Upper lobe of left lung (tissue), 6 donors: ENCODE measurements at regions not wholly inside any gene's neighbourhood (a gene's known extent, or its start where the extent isn't known, plus 50 kb on each side); places are given as distances from the start of the nearest gene placed in this dataset.

Experiments
- ATAC-seq, 2 donors: fragments of 200-7000 bp; cut with Tn5 transposase; one replicate each; pipeline ENCODE4 v1.9.1; 2022; ENCODE audit warnings: mild to moderate bottlenecking in 2 of 2, moderate library complexity in 2 of 2; ENCODE audit not compliant: low FRiP score in 2 of 2
- DNase-seq, 2 donors: peaks; one replicate each; pipeline ENCODE4 v3.0.0-alpha.2; 2019 to 2020
- H3K27ac ChIP-seq, 4 donors: fragments of 200-600 bp; sonication (generic); one replicate each; pipeline ENCODE4 v1.5.1; 2016 to 2019
- H3K27me3 ChIP-seq, 4 donors: fragments of 200-600 bp; sonication (generic); one replicate each; pipeline ENCODE4 v1.5.1; 2017 to 2019
- H3K36me3 ChIP-seq, 4 donors: fragments of 200-600 bp; sonication (generic); one replicate each; pipeline ENCODE4 v1.5.1; 2016 to 2019
- H3K4me1 ChIP-seq, 4 donors: fragments of 200-600 bp; sonication (generic); one replicate each; pipeline ENCODE4 v1.5.1; 2018 to 2019
- H3K4me3 ChIP-seq, 4 donors: fragments of 200-600 bp; sonication (generic); one replicate each; pipeline ENCODE4 v1.5.1; 2017 to 2019; ENCODE audit warnings: mild to moderate bottlenecking in 2 of 4, moderate library complexity in 1 of 4
- H3K9me3 ChIP-seq, 4 donors: fragments of 200-600 bp; sonication (generic); one replicate each; pipeline ENCODE4 v1.5.1; 2018 to 2019
- EP300 ChIP-seq, 4 donors: sonication (generic); formaldehyde crosslinking; IDR thresholded peaks; one replicate each; pipeline ENCODE4 v1.5.1; 2017; ENCODE audit warnings: antibody characterized with exemption in 4 of 4, control low read depth in 2 of 4
- POLR2A ChIP-seq, 4 donors: fragments of 450-650 bp; IDR thresholded peaks; one replicate each; pipeline ENCODE4 v1.5.1; 2016 to 2017; ENCODE audit warnings: antibody characterized with exemption in 4 of 4, mild to moderate bottlenecking in 2 of 4
- POLR2AphosphoS5 ChIP-seq, 2 donors: sonication (generic); formaldehyde crosslinking; IDR thresholded peaks; one replicate each; pipeline ENCODE4 v1.5.1; 2017; ENCODE audit warnings: antibody characterized with exemption in 2 of 2
- WGBS, 2 donors: methylation state at CpG; one replicate each; pipeline ENCODE4 v1.1.5; 2017 to 2018; 5-methylcytosine and 5-hydroxymethylcytosine counted together
- TF ChIP-seq, protein P1 (sequence below), 6 experiments: fragments of 450-650 bp in 4 of 6; fragments of 200-600 bp in 2 of 6; sonication (generic) in 2 of 6; IDR thresholded peaks; one replicate each; pipeline ENCODE4 v1.5.1; 2016 to 2019; ENCODE audit warnings: antibody characterized with exemption in 6 of 6
- donor health status: DM: no; HTN: no; CAD: no; lungs with moderate emphysema.
- donor health status: DM: no; HTN: yes; CAD: no; lungs with severe emphysema.

GRCh38 chr11:131137046-131137445 lies 220.8 kb upstream of the SNX19 start:
- DNase-seq: no peak
- Histone ChIP-seq H3K9me3 (no peaks in the 10 kb centered on the region), H3K4me1 (no peaks in the 10 kb centered on the region), H3K27ac (no peak overlapping the region), H3K4me3 (no peak overlapping the region), H3K36me3 (no peaks in the 10 kb centered on the region), H3K27me3 (no peaks in the 10 kb centered on the region)
- TF ChIP-seq POLR2AphosphoS5 (IDR thresholded peaks at IDR 0.05) (no peak), POLR2A (IDR thresholded peaks at IDR 0.05) (no peak)
- WGBS, 2 donors: 61 to 75% methylated on average over 2 of the region's 2 CpGs
- no peak for ATAC-seq

- 20 to 29% methylated on average over 4 of the region's 4 CpGs for WGBS, 2 donors
- Histone ChIP-seq H3K9me3 (no peaks in the 10 kb centered on the region), H3K36me3 (no peaks in the 10 kb centered on the region), H3K4me3 (no peak overlapping the region), H3K4me1 (no peaks in the 10 kb centered on the region), H3K27me3 (no peaks in the 10 kb centered on the region), H3K27ac (no peak overlapping the region)
- ATAC-seq (no peak), DNase-seq (no peak)
- no peak for TF ChIP-seq POLR2AphosphoS5 (IDR thresholded peaks at IDR 0.05)
- TF ChIP-seq EP300 (IDR thresholded peaks at IDR 0.05): no peak
- no peak for TF ChIP-seq POLR2A (IDR thresholded peaks at IDR 0.05)
- TF ChIP-seq, protein P1, sequence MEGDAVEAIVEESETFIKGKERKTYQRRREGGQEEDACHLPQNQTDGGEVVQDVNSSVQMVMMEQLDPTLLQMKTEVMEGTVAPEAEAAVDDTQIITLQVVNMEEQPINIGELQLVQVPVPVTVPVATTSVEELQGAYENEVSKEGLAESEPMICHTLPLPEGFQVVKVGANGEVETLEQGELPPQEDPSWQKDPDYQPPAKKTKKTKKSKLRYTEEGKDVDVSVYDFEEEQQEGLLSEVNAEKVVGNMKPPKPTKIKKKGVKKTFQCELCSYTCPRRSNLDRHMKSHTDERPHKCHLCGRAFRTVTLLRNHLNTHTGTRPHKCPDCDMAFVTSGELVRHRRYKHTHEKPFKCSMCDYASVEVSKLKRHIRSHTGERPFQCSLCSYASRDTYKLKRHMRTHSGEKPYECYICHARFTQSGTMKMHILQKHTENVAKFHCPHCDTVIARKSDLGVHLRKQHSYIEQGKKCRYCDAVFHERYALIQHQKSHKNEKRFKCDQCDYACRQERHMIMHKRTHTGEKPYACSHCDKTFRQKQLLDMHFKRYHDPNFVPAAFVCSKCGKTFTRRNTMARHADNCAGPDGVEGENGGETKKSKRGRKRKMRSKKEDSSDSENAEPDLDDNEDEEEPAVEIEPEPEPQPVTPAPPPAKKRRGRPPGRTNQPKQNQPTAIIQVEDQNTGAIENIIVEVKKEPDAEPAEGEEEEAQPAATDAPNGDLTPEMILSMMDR (IDR thresholded peaks at IDR 0.05): no peak
Measured at GRCh38 chr11:131138731-131139130, 222.5 kb upstream of the SNX19 start.

DNA sequence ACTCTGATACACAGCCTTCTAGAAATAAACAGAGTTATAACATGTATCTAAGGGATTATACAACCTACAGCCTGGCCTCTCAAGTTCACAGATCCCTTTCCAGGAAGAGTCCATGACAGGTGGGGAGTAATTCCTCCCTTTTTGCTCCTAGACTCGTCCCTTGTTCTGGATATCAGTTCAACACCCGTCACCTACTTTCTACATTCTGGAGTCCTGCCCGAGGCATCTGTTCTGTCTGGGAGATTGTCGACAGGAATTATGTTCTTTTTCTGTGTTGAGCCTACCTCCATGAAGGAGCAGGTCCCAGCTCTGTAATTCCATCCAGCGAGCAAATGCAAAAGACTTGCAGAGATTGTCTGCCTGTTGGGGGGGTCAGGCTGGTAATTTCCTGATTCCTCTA lies 224.6 kb upstream of the NTM start:
- no peak for TF ChIP-seq POLR2AphosphoS5 (IDR thresholded peaks at IDR 0.05)
- TF ChIP-seq, protein P1 (IDR thresholded peaks at IDR 0.05): no peak
- no peak for TF ChIP-seq EP300 (IDR thresholded peaks at IDR 0.05)
- no peak for TF ChIP-seq POLR2A (IDR thresholded peaks at IDR 0.05)
- H3K36me3 ChIP-seq: no peaks in the 10 kb centered on the region
- no peak overlapping the region for H3K27ac ChIP-seq
- ATAC-seq (no peak), DNase-seq (no peak)
- WGBS, 2 donors: 78 to 90% methylated on average over 5 of the region's 5 CpGs
- H3K4me3 ChIP-seq: no peak overlapping the region
- no peaks in the 10 kb centered on the region for H3K27me3 ChIP-seq
- H3K9me3 ChIP-seq: no peaks in the 10 kb centered on the region
- no peaks in the 10 kb centered on the region for H3K4me1 ChIP-seq

- Histone ChIP-seq H3K4me3 (no peak overlapping the region), H3K27ac (no peak overlapping the region), H3K27me3 (no peaks in the 10 kb centered on the region), H3K4me1 (no peaks in the 10 kb centered on the region), H3K36me3 (no peaks in the 10 kb centered on the region), H3K9me3 (no peaks in the 10 kb centered on the region)
- TF ChIP-seq POLR2A (IDR thresholded peaks at IDR 0.05) (no peak), POLR2AphosphoS5 (IDR thresholded peaks at IDR 0.05) (no peak), EP300 (IDR thresholded peaks at IDR 0.05) (no peak)
- TF ChIP-seq, protein P1 (IDR thresholded peaks at IDR 0.05): no peak
- 68 to 72% methylated on average over 5 of the region's 5 CpGs for WGBS, 2 donors
- no peak for DNase-seq
- no peak for ATAC-seq
Measured at GRCh38 chr11:131146827-131147490, 223.5 kb upstream of the NTM start.

- H3K27ac ChIP-seq: no peak overlapping the region
- ATAC-seq (no peak), DNase-seq (no peak)
- no peak overlapping the region for H3K4me3 ChIP-seq
- 39 to 49% methylated on average over 7 of the region's 7 CpGs for WGBS, 2 donors
- TF ChIP-seq, protein P1 (IDR thresholded peaks at IDR 0.05): no peak
- H3K9me3 ChIP-seq: no peaks in the 10 kb centered on the region
- H3K36me3 ChIP-seq: no peaks in the 10 kb centered on the region
- no peaks in the 10 kb centered on the region for H3K27me3 ChIP-seq
- H3K4me1 ChIP-seq: no peaks in the 10 kb centered on the region
Measured at GRCh38 chr11:131154351-131154750, 216.1 kb upstream of the NTM start.
